ENCODE measurements at regions not wholly inside any gene's neighbourhood (a gene's known extent, or its start where the extent isn't known, plus 50 kb on each side); places are given as distances from the start of the nearest gene placed in this dataset.

GRCh38 chr10:83636826-83637225, 502.5 kb upstream of the GHITM start:
- TF ChIP-seq CTCF (conservative IDR thresholded peaks at IDR 0.05) (no peak), EZH2 (IDR thresholded peaks at IDR 0.05; ENCODE audit: low read depth) (no peak)
